Endothelial cell (in vitro differentiated cells): ENCODE measurements at regions not wholly inside any gene's neighbourhood (a gene's known extent, or its start where the extent isn't known, plus 50 kb on each side); places are given as distances from the start of the nearest gene placed in this dataset.

Source experiments
- DNase-seq: peaks from one replicate; pipeline ENCODE4 v3.0.0; 2021; ENCODE audit warnings: low spot score
- H3K27ac Mint-ChIP-seq: one replicate; pipeline ENCODE4 v1.8.0; 2021; ENCODE audit warnings: mixed read lengths, inconsistent platforms; ENCODE audit not compliant: unreplicated experiment
- H3K27me3 Mint-ChIP-seq: one replicate; pipeline ENCODE4 v1.8.0; 2021; ENCODE audit warnings: mild to moderate bottlenecking, moderate library complexity, mixed read lengths, inconsistent platforms; ENCODE audit not compliant: unreplicated experiment
- H3K36me3 Mint-ChIP-seq: one replicate; pipeline ENCODE4 v1.8.0; 2021; ENCODE audit warnings: mild to moderate bottlenecking, low read depth, mixed read lengths, inconsistent platforms; ENCODE audit not compliant: unreplicated experiment
- H3K4me1 Mint-ChIP-seq: one replicate; pipeline ENCODE4 v1.8.0; 2021; ENCODE audit warnings: mild to moderate bottlenecking, mixed read lengths, inconsistent platforms; ENCODE audit not compliant: unreplicated experiment
- H3K4me3 Mint-ChIP-seq: one replicate; pipeline ENCODE4 v1.8.0; 2021; ENCODE audit warnings: mild to moderate bottlenecking, mixed read lengths, inconsistent platforms; ENCODE audit not compliant: unreplicated experiment
- H3K9me3 Mint-ChIP-seq: one replicate; pipeline ENCODE4 v1.8.0; 2021; ENCODE audit warnings: mixed read lengths, inconsistent platforms; ENCODE audit not compliant: unreplicated experiment
- CTCF ChIP-seq: fragments of 200-600 bp; sonication (generic); IDR thresholded peaks from one replicate; pipeline ENCODE4 v1.5.0; 2021; ENCODE audit warnings: antibody characterized with exemption; ENCODE audit not compliant: unreplicated experiment

- no peaks in the 10 kb centered on the region for H3K27me3 Mint-ChIP-seq
- no peak overlapping the region for H3K4me3 Mint-ChIP-seq
- H3K4me1 Mint-ChIP-seq, result peaks cover 15% of the 10 kb centered on the region
- TF ChIP-seq CTCF, result no peak
- H3K36me3 Mint-ChIP-seq, result no peaks in the 10 kb centered on the region
- no peak overlapping the region for H3K27ac Mint-ChIP-seq
- no peaks in the 10 kb centered on the region for H3K9me3 Mint-ChIP-seq
- no peak for DNase-seq
Measured at GRCh38 chr16:77569406-77569805, 134.6 kb upstream of the ADAMTS18 start.

- Mint-ChIP-seq H3K36me3 (no peaks in the 10 kb centered on the region), H3K4me1 (peaks cover 25% of the 10 kb centered on the region), H3K27me3 (no peaks in the 10 kb centered on the region), H3K27ac (no peak overlapping the region), H3K4me3 (no peak overlapping the region), H3K9me3 (no peaks in the 10 kb centered on the region)
- TF ChIP-seq CTCF, result no peak
- DNase-seq, result no peak
Measured at GRCh38 chr16:77570574-77570973, 135.7 kb upstream of the ADAMTS18 start.

DNA sequence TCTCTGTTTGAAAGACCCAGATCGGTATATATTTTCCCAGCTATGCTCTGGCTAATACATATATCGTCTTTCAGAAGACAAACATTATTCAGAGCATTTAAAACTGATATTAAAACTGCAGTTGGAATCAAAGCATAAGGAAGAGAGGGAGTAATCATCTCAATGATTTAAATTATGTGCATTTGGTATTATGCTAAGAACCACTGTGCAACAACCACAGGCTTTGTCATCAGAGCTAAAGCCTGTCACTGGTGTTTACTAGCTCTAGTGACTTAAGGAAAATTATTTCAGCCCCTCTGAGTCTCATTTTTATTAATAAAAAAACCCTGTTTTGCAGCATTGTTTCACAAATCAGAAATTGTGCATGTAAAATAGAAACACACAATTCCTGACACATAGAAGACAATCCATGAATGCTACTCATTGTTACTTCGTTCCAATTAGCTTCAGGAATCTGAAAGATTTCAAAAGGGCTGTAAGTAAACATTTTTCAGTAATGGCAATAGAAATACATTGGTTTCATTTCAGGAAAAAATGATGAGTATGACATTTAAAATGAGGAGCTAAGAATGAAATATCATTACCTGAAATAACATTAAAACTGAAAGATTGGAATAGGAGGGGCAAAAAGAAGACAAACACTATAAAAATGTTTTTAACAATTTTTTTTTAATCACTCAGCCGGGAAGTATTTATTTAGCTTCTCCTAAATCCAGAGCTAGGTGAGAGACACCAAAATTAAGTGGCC lies 136.5 kb upstream of the ADAMTS18 start:
- peaks cover 28% of the 10 kb centered on the region for H3K4me1 Mint-ChIP-seq
- no peak for TF ChIP-seq CTCF
- no peak for DNase-seq
- no peak overlapping the region for H3K4me3 Mint-ChIP-seq
- no peaks in the 10 kb centered on the region for H3K9me3 Mint-ChIP-seq
- H3K27ac Mint-ChIP-seq, result no peak overlapping the region
- H3K36me3 Mint-ChIP-seq, result no peaks in the 10 kb centered on the region
- no peaks in the 10 kb centered on the region for H3K27me3 Mint-ChIP-seq

DNA sequence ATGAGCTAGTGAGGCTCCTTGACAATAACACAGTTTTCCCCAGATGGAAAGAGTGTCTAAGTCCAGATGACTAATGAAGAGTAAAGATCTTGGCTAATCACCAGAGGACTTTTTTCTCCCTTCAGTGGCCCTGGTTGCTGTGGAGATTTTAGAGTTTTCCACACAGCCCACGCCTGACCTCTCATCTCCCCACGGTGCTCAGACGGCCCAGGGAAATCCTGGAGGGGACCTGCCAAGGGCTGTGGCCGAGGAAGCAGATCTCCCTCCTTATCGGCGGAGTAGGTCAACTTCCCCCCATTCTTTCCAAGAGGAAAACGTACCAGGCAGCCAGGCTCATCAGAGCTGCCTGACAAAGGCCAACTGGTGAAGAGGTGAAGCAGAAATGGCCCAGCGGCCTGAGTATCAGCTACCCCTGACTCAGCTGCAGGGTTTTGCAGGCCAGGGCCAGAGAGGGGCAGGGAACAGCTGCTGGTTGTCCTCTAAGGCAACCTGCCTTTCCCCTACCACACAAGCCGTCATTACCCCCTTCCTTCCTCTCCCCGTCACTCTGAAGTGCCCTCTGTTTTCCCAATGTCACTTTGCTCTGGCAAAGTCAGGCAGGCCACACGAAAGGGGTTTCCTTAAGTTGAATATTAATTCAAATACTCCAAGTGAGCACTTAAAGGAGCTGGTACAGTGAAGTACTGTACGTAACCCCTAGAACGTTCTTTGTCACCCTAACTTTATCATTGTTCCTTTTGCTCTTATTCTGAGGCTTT lies 140.2 kb upstream of the ADAMTS18 start:
- H3K4me1 Mint-ChIP-seq, result peaks cover 24% of the 10 kb centered on the region
- H3K9me3 Mint-ChIP-seq, result no peaks in the 10 kb centered on the region
- H3K27ac Mint-ChIP-seq, result peak overlapping the region; percentile 1
- no peaks in the 10 kb centered on the region for H3K27me3 Mint-ChIP-seq
- TF ChIP-seq CTCF, result no peak
- H3K4me3 Mint-ChIP-seq, result no peak overlapping the region
- no peaks in the 10 kb centered on the region for H3K36me3 Mint-ChIP-seq
- DNase-seq, result no peak

DNA sequence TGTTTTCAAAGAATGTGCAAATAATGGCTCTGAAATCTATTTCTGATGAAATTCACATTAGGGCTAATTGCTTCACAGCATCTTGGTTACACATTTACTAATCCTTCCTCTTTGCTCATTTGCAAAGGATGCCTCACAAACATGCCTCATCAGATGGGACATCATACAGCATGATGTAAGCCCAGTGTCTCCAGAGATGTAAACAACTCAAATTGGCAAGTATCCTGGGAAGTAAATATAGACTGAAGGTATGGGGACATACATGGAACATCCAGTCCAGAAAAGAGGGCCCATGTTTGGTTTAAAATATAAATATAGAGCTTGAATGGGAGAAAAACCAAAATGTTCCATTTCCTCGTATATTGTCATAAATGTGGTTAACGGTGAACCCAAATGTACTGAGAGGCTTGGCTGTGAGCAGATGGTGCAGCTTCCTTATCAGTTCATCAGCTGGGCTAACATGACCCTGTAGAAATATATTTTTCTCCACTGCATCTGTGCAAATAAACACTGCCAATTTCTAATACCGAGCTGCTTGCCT lies 142.9 kb upstream of the NUDT7 start:
- peaks cover 17% of the 10 kb centered on the region for H3K4me1 Mint-ChIP-seq
- H3K9me3 Mint-ChIP-seq, result no peaks in the 10 kb centered on the region
- no peak for TF ChIP-seq CTCF
- no peak overlapping the region for H3K27ac Mint-ChIP-seq
- no peaks in the 10 kb centered on the region for H3K36me3 Mint-ChIP-seq
- DNase-seq, result no peak
- H3K4me3 Mint-ChIP-seq, result no peak overlapping the region
- no peaks in the 10 kb centered on the region for H3K27me3 Mint-ChIP-seq
